ENCODE measurements at regions not wholly inside any gene's neighbourhood (a gene's known extent, or its start where the extent isn't known, plus 50 kb on each side); places are given as distances from the start of the nearest gene placed in this dataset.
"Not testable (repeated sequence)": the region's sequence is repeated elsewhere in the genome, so short reads cannot be mapped to it uniquely, and the experiment has no call there.

- Histone ChIP-seq H3K27ac (no peak overlapping the region), H3K4me3 (no peak overlapping the region), H3K36me3 (no peaks in the 10 kb centered on the region), H3K27me3 (no peaks in the 10 kb centered on the region), H3K4me1 (no peaks in the 10 kb centered on the region), H3K9me3 (no peaks in the 10 kb centered on the region)
- DNase-seq: no peak
- intact Hi-C loops (cut with DNase I): no loop called here
- 76 to 81% methylated on average over 1 of the region's 1 CpG for WGBS, 2 donors
- TF ChIP-seq CTCF (IDR thresholded peaks at IDR 0.05) (no peak), POLR2A (IDR thresholded peaks at IDR 0.05) (no peak)
Measured at GRCh38 chr3:191137708-191138107, 61.3 kb upstream of the OSTN start.

- Histone ChIP-seq H3K4me3 (no peak overlapping the region), H3K9me3 (no peaks in the 10 kb centered on the region), H3K36me3 (no peaks in the 10 kb centered on the region), H3K4me1 (no peaks in the 10 kb centered on the region), H3K27me3 (no peaks in the 10 kb centered on the region), H3K27ac (no peak overlapping the region)
- WGBS, 2 donors: 77 to 85% methylated on average over 6 of the region's 6 CpGs
- TF ChIP-seq CTCF (IDR thresholded peaks at IDR 0.05): peak in 2 of 6 experiments; percentile 7 to 31
- TF ChIP-seq POLR2A (IDR thresholded peaks at IDR 0.05): no peak
- intact Hi-C loops (cut with DNase I): no loop called here
- DNase-seq: no peak
Measured at GRCh38 chr3:191136347-191136746, 62.7 kb upstream of the OSTN start.

GRCh38 chr3:191135175-191135574 lies 63.9 kb upstream of the OSTN start:
- Histone ChIP-seq H3K9me3 (no peaks in the 10 kb centered on the region), H3K4me1 (no peaks in the 10 kb centered on the region), H3K4me3 (no peak overlapping the region), H3K27ac (no peak overlapping the region), H3K36me3 (no peaks in the 10 kb centered on the region), H3K27me3 (no peaks in the 10 kb centered on the region)
- no peak for TF ChIP-seq POLR2A (IDR thresholded peaks at IDR 0.05)
- TF ChIP-seq CTCF (IDR thresholded peaks at IDR 0.05): no peak
- WGBS, 2 donors: 88 to 100% methylated on average over 2 of the region's 2 CpGs
- intact Hi-C loops (cut with DNase I): no loop called here
- no peak for DNase-seq

- Histone ChIP-seq H3K4me3 (no peak overlapping the region), H3K27me3 (no peaks in the 10 kb centered on the region), H3K36me3 (no peaks in the 10 kb centered on the region), H3K4me1 (no peaks in the 10 kb centered on the region), H3K9me3 (no peaks in the 10 kb centered on the region), H3K27ac (no peak overlapping the region)
- no peak for DNase-seq
- TF ChIP-seq CTCF (IDR thresholded peaks at IDR 0.05) (no peak), POLR2A (IDR thresholded peaks at IDR 0.05) (no peak)
- WGBS, 2 donors: 50 to 77% methylated on average over 5 of the region's 5 CpGs
- intact Hi-C loops (cut with DNase I): no loop called here
Measured at GRCh38 chr3:191133359-191133758, 65.7 kb upstream of the OSTN start.

- H3K27me3 ChIP-seq: no peaks in the 10 kb centered on the region
- WGBS, 2 donors: 87 to 94% methylated on average over 4 of the region's 4 CpGs
Measured at GRCh38 chr3:191131305-191131704, 67.7 kb upstream of the OSTN start.

GRCh38 chr3:191124891-191125290 lies 74.2 kb upstream of the OSTN start:
- H3K4me1 ChIP-seq; DNase-seq; H3K4me3 ChIP-seq; H3K9me3 ChIP-seq; H3K27me3 ChIP-seq; intact Hi-C loops (cut with DNase I); H3K27ac ChIP-seq; H3K36me3 ChIP-seq: not testable (repeated sequence)
- no CpG with 5 or more reads among the region's 30 CpGs for WGBS, 2 donors

More at GRCh38 chr3:191131305-191131704, 67.7 kb upstream of the OSTN start:
- intact Hi-C loops (cut with DNase I): no loop called here
- Histone ChIP-seq H3K9me3 (no peaks in the 10 kb centered on the region), H3K27ac (no peak overlapping the region), H3K36me3 (no peaks in the 10 kb centered on the region), H3K4me3 (no peak overlapping the region), H3K4me1 (no peaks in the 10 kb centered on the region)
- no peak for DNase-seq
- TF ChIP-seq CTCF (IDR thresholded peaks at IDR 0.05): no peak
